PFSK-1 (cell line): ENCODE measurements at regions not wholly inside any gene's neighbourhood (a gene's known extent, or its start where the extent isn't known, plus 50 kb on each side); places are given as distances from the start of the nearest gene placed in this dataset.

Experiments used
- FOXP2 ChIP-seq: optimal IDR thresholded peaks from 2 replicates; pipeline ENCODE3; 2011; ENCODE audit warnings: borderline replicate concordance, control low read depth, inconsistent platforms; ENCODE audit not compliant: insufficient read depth; ENCODE audit errors: extremely low read length, extremely low read depth
- POLR2AphosphoS5 ChIP-seq: IDR thresholded peaks from 2 replicates; pipeline ENCODE4 v1.6.1; 2012; ENCODE audit warnings: low read depth, mild to moderate bottlenecking, control low read depth, low read length, moderate library complexity
- REST ChIP-seq, 2 experiments: IDR thresholded peaks; 2 replicates each; pipeline versions ENCODE4 v1.6.1 to v1.8.0; 2011 to 2012; ENCODE audit warnings: low read depth in 2 of 2, low read length in 2 of 2, control low read depth in 1 of 2, inconsistent platforms in 1 of 2, mild to moderate bottlenecking in 1 of 2, moderate library complexity in 1 of 2; ENCODE audit not compliant: insufficient read depth in 1 of 2
- SIN3A ChIP-seq: IDR thresholded peaks from 2 replicates; pipeline ENCODE4 v1.6.1; 2012; ENCODE audit warnings: mild to moderate bottlenecking, low read length, moderate library complexity, borderline replicate concordance; ENCODE audit not compliant: insufficient read depth
- TAF1 ChIP-seq: IDR thresholded peaks from 2 replicates; pipeline ENCODE4 v1.6.1; 2012; ENCODE audit warnings: low read length, control low read depth, borderline replicate concordance; ENCODE audit not compliant: insufficient read depth

DNA sequence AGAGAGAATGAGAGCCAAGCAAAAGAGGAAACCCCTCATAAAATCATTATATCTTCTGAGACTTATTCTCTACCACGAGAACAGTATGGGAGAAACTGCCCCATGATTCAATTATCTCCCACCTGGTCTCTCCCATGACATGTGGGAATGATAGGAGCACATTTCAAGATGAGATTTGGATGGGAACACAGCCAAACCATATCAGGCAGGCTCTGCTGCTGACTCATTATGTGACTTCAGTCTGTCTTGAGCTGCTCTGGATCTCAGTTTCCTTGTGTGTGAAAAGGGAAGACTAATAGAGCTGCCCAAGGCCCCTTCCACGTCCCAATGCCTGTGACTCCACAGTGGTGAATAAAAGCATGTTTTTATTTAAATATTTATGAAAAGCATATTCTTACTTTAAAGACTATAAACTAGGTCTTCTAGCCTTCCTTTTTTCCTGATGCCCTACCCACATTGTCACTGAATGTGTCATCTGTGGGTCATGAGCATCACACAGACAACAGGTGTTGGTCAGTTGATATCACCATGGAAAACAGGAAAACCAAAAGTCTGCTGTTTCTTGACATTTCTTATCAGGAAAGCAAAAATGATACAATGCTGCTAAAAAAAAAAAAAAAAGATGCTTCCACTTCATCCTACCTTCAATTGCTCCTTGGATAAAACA is 96.0 kb upstream of the PPP2R3A start:
- TF ChIP-seq POLR2AphosphoS5: no peak

GRCh38 chr3:135871311-135871710 is 94.2 kb upstream of the PPP2R3A start:
- no peak for TF ChIP-seq FOXP2
- no peak for TF ChIP-seq REST (IDR thresholded peaks at IDR 0.05; ENCODE audit: insufficient read depth in 1 of 2, low read depth in 2 of 2, low read length in 2 of 2)
- no peak for TF ChIP-seq SIN3A
- TF ChIP-seq TAF1: no peak
- TF ChIP-seq POLR2AphosphoS5: no peak

DNA sequence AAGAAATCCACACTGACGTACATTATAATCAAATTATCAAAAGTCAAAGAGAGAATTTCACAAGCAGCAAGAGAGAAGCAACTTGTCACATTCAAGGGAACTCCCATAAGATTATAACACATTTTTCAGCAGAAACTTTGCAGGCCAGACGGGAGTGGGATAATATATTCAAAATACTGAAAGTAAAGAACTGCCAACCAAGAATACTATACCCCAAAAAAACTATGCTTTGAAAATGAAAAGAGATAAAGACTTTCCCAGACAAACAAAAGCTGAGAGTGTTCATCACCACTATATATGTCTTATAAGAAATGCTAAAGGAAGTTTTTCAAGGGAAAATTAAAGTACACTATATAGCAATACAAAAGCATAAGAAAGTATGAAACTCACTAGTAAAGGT is 91.5 kb upstream of the PPP2R3A start:
- TF ChIP-seq FOXP2 (no peak), POLR2AphosphoS5 (no peak), SIN3A (no peak), REST (IDR thresholded peaks at IDR 0.05; ENCODE audit: insufficient read depth in 1 of 2, low read depth in 2 of 2, low read length in 2 of 2) (no peak), TAF1 (no peak)

- TF ChIP-seq FOXP2 (no peak), SIN3A (no peak), TAF1 (no peak), REST (IDR thresholded peaks at IDR 0.05; ENCODE audit: insufficient read depth in 1 of 2, low read depth in 2 of 2, low read length in 2 of 2) (no peak), POLR2AphosphoS5 (no peak)
Measured at GRCh38 chr3:135878501-135878900, 87.0 kb upstream of the PPP2R3A start.

GRCh38 chr3:135885885-135886284 is 79.6 kb upstream of the PPP2R3A start:
- TF ChIP-seq SIN3A (no peak), POLR2AphosphoS5 (no peak), TAF1 (no peak), FOXP2 (no peak), REST (IDR thresholded peaks at IDR 0.05; ENCODE audit: insufficient read depth in 1 of 2, low read depth in 2 of 2, low read length in 2 of 2) (no peak)
